Stimulated activated CD8-positive, alpha-beta memory T cell treated with anti-CD3 and anti-CD28 coated beads, Interleukin-4, amount 100 ng/mL, for 24 hours (primary cell): ENCODE measurements at regions not wholly inside any gene's neighbourhood (a gene's known extent, or its start where the extent isn't known, plus 50 kb on each side); places are given as distances from the start of the nearest gene placed in this dataset.

Experiments used
- DNase-seq: peaks from one replicate; pipeline ENCODE4 v3.0.0-alpha.2; 2020; ENCODE audit warnings: low read depth

- no peak for DNase-seq
These were observed 49.9 kb upstream of the ATP2B2 start for GRCh38 chr3:10555263-10555662.

GRCh38 chr3:10556312-10556711 lies 50.9 kb upstream of the ATP2B2 start:
- no peak for DNase-seq

- DNase-seq: no peak
These were observed 51.9 kb upstream of the ATP2B2 start for GRCh38 chr3:10557250-10557649.

- no peak for DNase-seq
These were observed 52.5 kb upstream of the ATP2B2 start for GRCh38 chr3:10557781-10558373.

- no peak for DNase-seq
These were observed 53.4 kb upstream of the ATP2B2 start for GRCh38 chr3:10558736-10559135.

GRCh38 chr3:10560060-10560861 lies 54.9 kb upstream of the ATP2B2 start:
- no peak for DNase-seq

GRCh38 chr3:10561162-10561945 lies 56.0 kb upstream of the ATP2B2 start:
- DNase-seq: no peak

- DNase-seq: no peak
These were observed 56.7 kb upstream of the ATP2B2 start for GRCh38 chr3:10561946-10562560.

GRCh38 chr3:10563396-10563795 lies 58.0 kb upstream of the ATP2B2 start:
- DNase-seq: no peak

GRCh38 chr3:10565814-10566213 lies 60.4 kb upstream of the ATP2B2 start:
- DNase-seq: no peak

- no peak for DNase-seq
These were observed 61.1 kb upstream of the ATP2B2 start for GRCh38 chr3:10566451-10566850.

- DNase-seq: no peak
These were observed 63.2 kb upstream of the ATP2B2 start for GRCh38 chr3:10568549-10568948.

GRCh38 chr3:10570196-10570946 lies 65.0 kb upstream of the ATP2B2 start:
- DNase-seq: no peak

- DNase-seq: no peak
These were observed 68.8 kb upstream of the ATP2B2 start for GRCh38 chr3:10574101-10574620.

- no peak for DNase-seq
These were observed 70.3 kb upstream of the ATP2B2 start for GRCh38 chr3:10575601-10576160.

- no peak for DNase-seq
These were observed 72.1 kb upstream of the ATP2B2 start for GRCh38 chr3:10577486-10577885.

- no peak for DNase-seq
These were observed 75.0 kb upstream of the ATP2B2 start for GRCh38 chr3:10580426-10580825.

GRCh38 chr3:10581251-10581650 lies 75.9 kb upstream of the ATP2B2 start:
- no peak for DNase-seq

- DNase-seq: no peak
These were observed 76.3 kb upstream of the ATP2B2 start for GRCh38 chr3:10581716-10582115.

GRCh38 chr3:10582733-10583132 lies 77.3 kb upstream of the ATP2B2 start:
- DNase-seq: no peak
